Central memory CD4-positive, alpha-beta T cell (primary cell): ENCODE measurements at regions not wholly inside any gene's neighbourhood (a gene's known extent, or its start where the extent isn't known, plus 50 kb on each side); places are given as distances from the start of the nearest gene placed in this dataset.
"Not testable (repeated sequence)": the region's sequence is repeated elsewhere in the genome, so short reads cannot be mapped to it uniquely, and the experiment has no call there.

ENCODE experiments used
- DNase-seq: peaks from one replicate; pipeline ENCODE4 v3.0.0; 2022

DNA sequence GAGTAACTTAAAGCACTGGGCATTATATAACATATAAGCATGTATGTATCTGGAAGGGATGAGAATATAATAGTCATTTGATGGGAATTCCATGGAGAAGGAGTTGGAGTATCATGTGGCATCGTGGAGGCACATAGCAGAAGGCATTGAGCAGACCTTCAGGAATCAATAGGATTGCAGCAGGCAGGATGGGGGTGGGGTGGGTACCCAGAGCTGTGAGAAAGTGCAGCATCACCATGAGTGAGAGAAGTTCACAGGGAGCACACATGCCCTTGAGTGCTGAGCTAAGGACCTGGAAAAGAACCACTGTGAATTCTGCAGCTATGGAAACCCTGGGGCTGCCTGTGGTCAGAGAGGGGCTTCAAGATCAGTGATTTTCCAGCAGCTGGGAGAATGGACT is 57.3 kb downstream of the MED10 start:
- DNase-seq = no peak

DNA sequence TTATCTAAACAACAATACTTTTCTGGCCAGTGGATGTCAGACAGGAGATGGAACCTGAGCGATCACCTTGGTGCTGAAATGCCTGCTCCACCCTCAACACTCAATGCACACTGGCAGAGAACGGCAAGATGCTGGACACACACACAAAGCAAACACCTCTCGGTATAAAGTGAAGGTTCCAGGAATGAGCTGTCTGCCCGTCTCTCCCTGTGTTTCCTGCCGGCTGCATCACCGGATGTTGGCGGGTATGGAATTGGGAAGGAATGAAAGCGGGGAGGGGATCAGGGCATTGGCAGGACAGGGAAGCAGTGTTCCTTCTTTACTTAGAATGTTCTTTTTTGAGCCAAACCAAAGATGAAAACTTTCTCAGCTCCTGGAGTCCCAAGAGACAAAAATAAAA is 59.2 kb downstream of the MED10 start:
- DNase-seq = no peak

- no peak for DNase-seq
These were observed 61.1 kb downstream of the MED10 start for GRCh38 chr5:6317116-6317798.

- DNase-seq = no peak
These were observed 62.8 kb downstream of the MED10 start for GRCh38 chr5:6315580-6315979.

GRCh38 chr5:6311568-6312501 is 66.5 kb downstream of the MED10 start:
- no peak for DNase-seq

DNA sequence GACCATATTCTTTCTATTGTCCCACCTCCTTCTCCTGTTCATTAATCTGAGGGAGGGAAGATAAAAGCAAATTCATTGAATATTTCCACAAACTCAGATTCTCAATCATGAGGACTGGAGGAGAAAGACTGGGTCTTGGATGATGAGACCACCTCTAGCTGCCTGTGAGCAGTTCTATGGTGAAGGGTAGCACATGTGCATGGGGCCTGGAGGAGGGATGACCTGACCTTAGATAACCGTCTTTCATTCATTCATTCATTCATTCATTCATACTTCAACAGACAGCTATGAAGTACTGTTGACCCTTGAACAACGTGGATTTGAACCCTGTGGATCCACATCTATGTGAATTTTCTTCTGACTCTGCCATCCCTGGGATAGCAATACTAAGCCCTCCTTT is 68.4 kb downstream of the MED10 start:
- DNase-seq = no peak

DNA sequence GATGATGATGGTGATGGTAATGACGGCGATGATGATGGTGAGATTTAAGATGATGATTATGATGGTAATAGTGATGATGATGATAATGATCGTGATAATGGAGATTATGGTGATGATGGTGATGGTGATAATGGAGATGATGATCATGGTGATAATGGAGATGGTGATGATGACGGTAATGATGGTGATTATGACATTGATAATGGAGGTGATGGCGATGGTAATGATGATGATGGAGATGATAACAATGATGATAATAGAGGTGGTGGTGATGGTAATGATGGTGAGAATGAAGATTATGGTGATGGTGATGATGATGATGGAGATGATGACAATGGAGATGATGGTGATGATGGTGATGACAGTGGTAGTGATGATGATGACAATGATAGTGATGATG is 69.7 kb downstream of the MED10 start:
- no peak for DNase-seq

DNA sequence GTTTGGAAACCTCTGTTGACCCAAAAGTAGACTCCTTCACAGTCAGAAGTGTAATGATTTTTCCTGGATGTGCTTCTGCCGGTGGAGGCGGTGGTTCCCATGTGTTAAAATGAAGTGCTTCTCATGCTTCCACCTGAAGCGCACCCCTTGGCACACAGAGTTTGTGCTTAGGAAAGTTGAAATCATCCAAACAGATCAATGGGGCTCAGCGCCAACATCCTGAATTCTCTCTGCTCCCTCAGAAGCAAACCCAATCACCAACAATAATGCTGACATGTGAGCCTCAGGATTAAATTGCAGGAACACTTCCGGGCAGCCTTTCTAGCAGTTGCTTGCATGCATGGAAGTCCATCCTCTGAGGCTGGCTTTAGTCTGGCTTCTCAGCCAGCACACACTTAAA is 71.0 kb downstream of the MED10 start:
- no peak for DNase-seq

GRCh38 chr5:6305853-6306252 is 72.5 kb downstream of the MED10 start:
- no peak for DNase-seq

DNA sequence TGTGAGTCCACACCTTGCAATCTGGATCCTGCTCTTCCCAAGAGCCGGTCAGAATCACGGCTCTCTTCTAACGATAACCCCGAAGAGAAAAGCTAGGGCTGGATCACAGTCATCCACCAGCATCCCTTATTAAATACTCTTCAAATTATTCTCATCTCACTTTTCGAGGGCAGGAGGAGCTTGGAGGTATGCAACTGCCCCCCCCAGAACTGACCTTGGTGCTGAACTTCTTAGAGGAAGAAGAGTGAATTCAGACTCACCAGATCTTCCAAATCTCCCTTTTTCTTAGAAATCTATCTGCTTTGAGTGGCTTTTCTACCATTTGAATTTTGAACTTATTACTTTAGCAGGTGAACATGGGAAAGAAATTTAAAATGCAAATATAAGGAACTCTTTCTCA is 75.7 kb downstream of the MED10 start:
- DNase-seq = no peak

DNA sequence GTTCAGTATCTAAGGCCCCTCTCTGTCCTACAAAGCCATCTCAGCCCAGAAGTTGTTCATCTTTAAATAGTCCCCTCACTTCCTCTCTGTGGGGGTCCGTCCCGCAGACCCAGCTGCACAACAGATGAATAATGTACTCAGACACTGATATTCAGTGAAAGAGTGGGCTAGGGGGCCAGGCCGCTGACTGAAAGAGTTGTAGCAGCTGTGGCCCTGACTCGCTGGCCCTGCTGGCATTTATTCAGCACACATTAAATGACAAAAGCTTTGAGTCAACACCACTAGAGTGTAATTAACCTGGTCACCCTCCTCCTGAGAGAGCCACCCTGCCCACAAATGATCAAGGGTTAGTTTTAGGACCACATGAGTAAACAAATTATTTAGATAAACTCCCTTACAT is 76.3 kb downstream of the MED10 start:
- DNase-seq = no peak

GRCh38 chr5:6296524-6296923 is 81.8 kb downstream of the MED10 start:
- no peak for DNase-seq

- DNase-seq = no peak
These were observed 86.4 kb downstream of the MED10 start for GRCh38 chr5:6291961-6292360.

DNA sequence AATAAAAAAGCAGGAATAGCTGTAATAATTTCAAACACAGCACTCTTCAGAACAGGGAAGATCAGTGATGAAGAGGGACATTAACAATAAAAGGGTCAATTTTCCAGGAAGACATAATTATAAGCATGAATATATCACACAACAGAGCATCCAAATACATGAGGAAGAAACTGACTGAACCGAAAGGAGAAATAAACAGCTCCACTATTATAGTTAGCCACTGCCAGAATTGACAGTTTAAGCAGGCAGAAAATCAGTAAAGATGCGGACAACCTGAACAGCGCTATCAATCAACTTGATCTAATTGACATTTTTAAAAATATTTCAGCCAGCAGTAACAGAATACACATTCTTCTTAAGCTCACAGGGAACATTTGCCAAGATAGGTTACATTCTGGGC is 89.1 kb downstream of the MED10 start:
- DNase-seq = no peak

- DNase-seq = no peak
These were observed 91.2 kb downstream of the MED10 start for GRCh38 chr5:6287176-6287575.

DNA sequence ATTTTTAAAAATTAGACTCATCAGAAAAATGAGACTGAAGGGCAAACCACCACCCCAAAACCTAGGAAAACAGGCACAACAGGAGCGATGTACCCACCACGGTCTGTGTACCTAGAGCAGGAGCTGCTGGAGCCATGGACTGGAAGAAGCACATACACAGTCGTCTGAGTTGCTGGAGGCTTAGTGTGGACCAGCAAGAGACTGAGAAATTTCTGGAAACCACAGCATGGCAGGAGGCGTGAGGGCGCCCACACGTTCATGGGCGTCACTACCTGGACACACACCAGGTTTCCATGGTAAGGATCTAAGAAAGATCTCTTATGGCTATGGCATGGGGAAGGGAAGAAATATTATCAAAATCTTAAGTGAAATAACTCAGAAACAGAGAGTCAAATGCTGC is 91.9 kb downstream of the MED10 start:
- no peak for DNase-seq

GRCh38 chr5:6284491-6284890 is 93.9 kb downstream of the MED10 start:
- not testable (repeated sequence) for DNase-seq

DNA sequence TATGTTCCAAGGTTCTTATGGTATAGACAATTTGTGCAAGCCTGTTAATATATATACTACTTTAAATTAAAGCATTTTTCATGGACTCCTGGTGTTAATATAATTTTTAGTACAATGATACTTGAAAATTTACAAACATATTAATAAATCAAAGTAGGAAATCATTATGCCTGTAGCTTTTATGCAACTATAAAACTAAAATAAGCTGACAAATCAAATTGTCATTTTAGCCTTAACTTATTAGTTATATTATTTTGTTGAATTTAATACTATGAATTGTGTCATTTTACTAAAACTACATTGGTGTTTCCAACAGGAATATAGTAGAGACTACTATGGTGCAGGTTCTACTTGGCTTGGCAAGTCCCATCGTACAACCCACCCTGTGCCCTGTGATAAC is 96.0 kb downstream of the MED10 start:
- no peak for DNase-seq

- no peak for DNase-seq
These were observed 96.5 kb downstream of the MED10 start for GRCh38 chr5:6281818-6282217.

GRCh38 chr5:6280425-6281100 is 97.8 kb downstream of the MED10 start:
- DNase-seq = no peak

DNA sequence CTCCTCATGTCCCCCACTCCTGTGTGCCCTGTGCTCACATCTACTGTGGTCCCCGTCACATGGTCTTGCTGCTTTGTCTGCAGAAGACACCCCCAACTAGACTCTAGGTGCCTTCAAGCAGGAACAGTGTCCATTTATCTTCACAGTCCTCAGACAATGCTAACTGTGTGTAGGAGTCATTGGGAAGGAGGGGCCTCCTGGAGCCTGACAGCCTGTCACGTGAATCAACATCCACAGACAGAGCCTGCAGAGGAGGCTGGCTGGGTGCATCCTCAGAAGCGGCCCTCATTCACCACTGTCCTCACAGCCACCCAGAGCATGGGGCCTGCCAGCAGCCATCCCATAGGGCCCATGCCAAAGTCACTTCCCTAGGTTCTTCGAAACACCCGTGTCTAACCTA is 98.7 kb downstream of the MED10 start:
- no peak for DNase-seq

- no peak for DNase-seq
These were observed 103.4 kb downstream of the MED10 start for GRCh38 chr5:6274846-6275543.

- DNase-seq = no peak
These were observed 104.6 kb downstream of the MED10 start for GRCh38 chr5:6273749-6274148.
